ENCODE measurements at regions not wholly inside any gene's neighbourhood (a gene's known extent, or its start where the extent isn't known, plus 50 kb on each side); places are given as distances from the start of the nearest gene placed in this dataset.

DNA sequence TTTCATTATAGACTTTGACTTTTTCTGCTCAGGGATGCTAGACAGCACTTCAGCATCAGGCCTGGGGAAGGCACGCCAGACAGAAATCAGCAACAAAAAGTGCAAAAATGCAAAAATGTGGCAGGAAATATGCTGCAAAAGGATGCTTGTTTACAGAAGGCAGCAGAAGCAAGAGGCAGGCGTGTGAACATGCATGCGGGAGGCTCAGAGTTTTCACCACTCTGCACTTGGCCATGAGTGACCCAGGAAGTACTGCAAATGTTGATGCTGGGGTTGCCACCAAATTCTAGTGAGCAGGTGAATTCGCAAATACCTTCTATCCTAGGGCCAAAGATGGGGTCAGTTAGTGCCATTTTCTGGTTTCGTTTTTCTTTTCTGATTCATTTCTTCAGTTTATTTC lies 55.5 kb upstream of the ALKAL2 start:
- DNase-seq, result no peak
- Histone ChIP-seq H3K4me3 (ENCODE audit: low read length) (no peak overlapping the region), H3K27ac (ENCODE audit: low read length) (no peak overlapping the region), H3K4me1 (ENCODE audit: control insufficient read depth, insufficient read depth, low read length) (no peaks in the 10 kb centered on the region), H3K9me3 (ENCODE audit: control insufficient read depth, low read depth, low read length) (peaks cover 5% of the 10 kb centered on the region), H3K36me3 (ENCODE audit: control insufficient read depth, insufficient read depth, low read length) (no peaks in the 10 kb centered on the region), H3K27me3 (ENCODE audit: control insufficient read depth, insufficient read depth, low read length) (no peaks in the 10 kb centered on the region)
- 93% methylated on average over 3 of the region's 5 CpGs for WGBS (ENCODE audit: insufficient coverage, low lambda C conversion rate)

DNA sequence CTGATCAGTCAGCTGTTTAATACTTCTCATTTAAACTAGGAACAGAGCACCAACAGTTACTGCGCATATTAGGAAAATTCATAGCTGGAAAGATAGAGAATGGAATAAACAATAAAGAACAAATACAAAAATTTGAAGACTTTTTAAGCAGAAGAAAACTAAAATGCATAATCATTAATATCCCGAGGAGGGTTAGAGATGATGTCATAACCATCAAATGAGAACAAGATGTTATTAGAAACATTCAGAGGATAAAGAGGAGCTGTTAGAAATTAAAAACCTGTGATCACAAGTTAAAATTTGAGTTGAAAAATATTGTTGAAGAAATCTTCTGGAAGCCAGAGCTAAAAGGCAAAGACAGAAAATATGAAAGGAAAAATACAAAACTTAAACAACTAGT lies 54.0 kb upstream of the ALKAL2 start:
- H3K4me3 ChIP-seq (ENCODE audit: low read length), result no peak overlapping the region
- DNase-seq, result no peak
- no peak overlapping the region for H3K27ac ChIP-seq (ENCODE audit: low read length)
- H3K36me3 ChIP-seq (ENCODE audit: control insufficient read depth, insufficient read depth, low read length), result no peaks in the 10 kb centered on the region
- H3K4me1 ChIP-seq (ENCODE audit: control insufficient read depth, insufficient read depth, low read length), result no peaks in the 10 kb centered on the region
- no peaks in the 10 kb centered on the region for H3K27me3 ChIP-seq (ENCODE audit: control insufficient read depth, insufficient read depth, low read length)
- H3K9me3 ChIP-seq (ENCODE audit: control insufficient read depth, low read depth, low read length), result peaks cover 5% of the 10 kb centered on the region
- WGBS (ENCODE audit: insufficient coverage, low lambda C conversion rate), result 93% methylated on average over 2 of the region's 2 CpGs

GRCh38 chr2:341017-341542 lies 53.2 kb upstream of the ALKAL2 start:
- Histone ChIP-seq H3K4me3 (ENCODE audit: low read length) (no peak overlapping the region), H3K36me3 (ENCODE audit: control insufficient read depth, insufficient read depth, low read length) (no peaks in the 10 kb centered on the region), H3K9me3 (ENCODE audit: control insufficient read depth, low read depth, low read length) (peaks cover 5% of the 10 kb centered on the region), H3K27me3 (ENCODE audit: control insufficient read depth, insufficient read depth, low read length) (no peaks in the 10 kb centered on the region), H3K4me1 (ENCODE audit: control insufficient read depth, insufficient read depth, low read length) (no peaks in the 10 kb centered on the region), H3K27ac (ENCODE audit: low read length) (no peak overlapping the region)
- DNase-seq, result no peak
- no CpG with 5 or more reads among the region's 9 CpGs for WGBS (ENCODE audit: insufficient coverage, low lambda C conversion rate)
